ENCODE measurements at regions not wholly inside any gene's neighbourhood (a gene's known extent, or its start where the extent isn't known, plus 50 kb on each side); places are given as distances from the start of the nearest gene placed in this dataset.
"Not testable (repeated sequence)": the region's sequence is repeated elsewhere in the genome, so short reads cannot be mapped to it uniquely, and the experiment has no call there.

DNA sequence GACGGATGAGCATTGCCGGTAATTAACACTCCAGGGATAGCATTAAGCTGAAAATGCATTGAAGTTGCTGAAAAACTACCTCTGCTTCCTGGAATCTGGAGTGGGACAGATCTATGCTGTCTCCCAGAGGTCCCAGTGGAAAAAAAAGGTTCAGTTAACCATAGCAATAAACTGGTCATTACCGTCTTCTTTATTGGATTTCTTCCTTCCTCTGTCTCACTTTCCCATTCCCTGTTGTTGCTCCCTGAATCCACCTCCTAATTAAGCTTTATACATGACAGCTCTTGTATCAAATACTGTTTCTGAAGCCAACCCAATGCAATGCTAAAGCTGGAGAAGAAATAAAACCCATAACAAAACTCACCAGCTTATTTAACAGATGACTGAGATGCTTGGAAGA, 1805.9 kb downstream of the NCAM2 start:
- no peak for DNase-seq (ENCODE audit: low spot score in 2 of 2)

GRCh38 chr21:22806278-22806677, 1808.1 kb downstream of the NCAM2 start:
- FAIRE-seq (no peak), DNase-seq (ENCODE audit: low spot score in 2 of 2) (no peak)

More for the DNA sequence above, 1805.9 kb downstream of the NCAM2 start:
- no peak for FAIRE-seq

GRCh38 chr21:22813201-22813600, 1815.0 kb downstream of the NCAM2 start:
- no peak for FAIRE-seq
- no peak for DNase-seq (ENCODE audit: low spot score in 2 of 2)

DNA sequence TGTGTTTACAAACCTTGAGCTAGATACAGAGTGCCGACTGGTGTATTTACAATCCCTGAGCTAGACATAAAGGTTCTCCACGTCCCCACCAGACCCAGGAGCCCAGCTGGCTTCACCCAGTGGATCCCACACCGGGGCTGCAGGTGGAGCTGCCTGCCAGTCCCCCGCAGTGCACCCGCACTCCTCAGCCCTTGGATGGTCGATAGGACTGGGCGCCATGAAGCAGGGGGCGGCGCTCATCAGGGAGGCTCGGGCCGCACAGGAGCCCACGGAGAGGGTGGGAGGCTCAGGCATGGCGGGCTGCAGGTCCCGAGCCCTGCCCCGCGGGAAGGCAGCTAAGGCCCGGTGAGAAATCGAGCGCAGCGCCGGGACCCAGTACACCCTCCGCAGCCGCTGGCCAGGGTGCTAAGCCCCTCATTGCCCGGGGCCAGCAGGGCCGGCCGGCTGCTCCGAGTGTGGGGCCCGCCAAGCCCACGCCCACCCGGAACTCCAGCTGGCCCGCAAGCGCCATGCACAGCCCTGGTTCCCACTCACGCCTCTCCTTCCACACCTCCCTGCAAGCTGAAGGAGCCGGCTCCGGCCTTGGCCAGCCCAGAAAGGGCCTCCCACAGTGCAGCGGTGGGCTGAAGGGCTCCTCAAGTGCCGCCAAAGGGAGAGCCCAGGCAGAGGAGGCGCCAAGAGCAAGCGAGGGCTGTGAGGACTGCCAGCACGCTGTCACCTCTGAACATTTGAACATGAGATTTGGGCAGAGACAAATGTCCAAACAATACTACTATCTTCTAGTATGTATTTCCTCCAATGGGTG, 1820.7 kb downstream of the NCAM2 start:
- DNase-seq (ENCODE audit: low spot score in 2 of 2); FAIRE-seq: not testable (repeated sequence)

GRCh38 chr21:22827422-22827821, 1829.2 kb downstream of the NCAM2 start:
- DNase-seq (ENCODE audit: low spot score in 2 of 2): no peak
- FAIRE-seq: no peak

DNA sequence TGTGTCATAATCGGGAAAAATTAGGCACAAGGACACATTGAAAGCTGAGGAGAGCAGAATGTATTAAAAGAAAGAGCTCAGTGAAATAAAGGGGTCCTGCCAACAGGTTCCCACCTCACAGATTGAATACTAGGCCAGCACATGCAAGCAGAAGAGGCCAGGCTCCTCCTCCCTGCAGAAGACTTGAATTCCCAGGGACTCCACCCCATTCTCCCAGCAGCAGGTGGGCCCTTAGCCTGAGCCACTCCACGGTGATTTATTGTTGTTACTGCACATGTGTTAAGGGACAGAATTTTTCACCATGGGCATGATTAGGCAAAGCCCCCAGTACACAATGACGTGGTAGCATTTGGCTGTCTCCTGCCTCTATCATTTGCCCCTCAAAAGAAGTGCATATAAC, 1844.7 kb downstream of the NCAM2 start:
- FAIRE-seq: no peak

DNA sequence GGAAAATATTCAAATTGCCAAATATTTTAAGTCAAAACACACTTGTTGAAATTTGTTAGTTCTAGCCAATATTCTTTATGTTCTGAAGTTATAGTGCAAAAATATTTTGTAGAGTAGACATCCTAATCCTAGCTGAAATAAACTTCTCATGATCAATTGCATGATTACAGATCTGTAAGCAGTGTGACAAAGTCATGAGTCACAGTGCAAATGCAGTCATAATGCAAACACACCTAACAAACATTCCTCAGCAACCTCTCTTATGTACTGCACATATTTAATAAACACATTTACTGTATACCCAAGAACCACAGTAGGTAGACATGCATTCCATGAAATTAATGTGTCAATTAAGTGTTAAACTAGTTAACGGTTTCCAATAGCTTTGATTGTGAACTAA, 1857.4 kb downstream of the NCAM2 start:
- DNase-seq (ENCODE audit: low spot score in 2 of 2) (no peak), FAIRE-seq (no peak)

More for the DNA sequence above, 1844.7 kb downstream of the NCAM2 start:
- DNase-seq (ENCODE audit: low spot score in 2 of 2): no peak

GRCh38 chr21:22871692-22872091, 1873.5 kb downstream of the NCAM2 start:
- no peak for DNase-seq (ENCODE audit: low spot score in 2 of 2)
- no peak for FAIRE-seq

GRCh38 chr21:22880573-22880972, 1882.4 kb downstream of the NCAM2 start:
- DNase-seq (ENCODE audit: low spot score in 2 of 2): no peak
- FAIRE-seq: no peak

DNA sequence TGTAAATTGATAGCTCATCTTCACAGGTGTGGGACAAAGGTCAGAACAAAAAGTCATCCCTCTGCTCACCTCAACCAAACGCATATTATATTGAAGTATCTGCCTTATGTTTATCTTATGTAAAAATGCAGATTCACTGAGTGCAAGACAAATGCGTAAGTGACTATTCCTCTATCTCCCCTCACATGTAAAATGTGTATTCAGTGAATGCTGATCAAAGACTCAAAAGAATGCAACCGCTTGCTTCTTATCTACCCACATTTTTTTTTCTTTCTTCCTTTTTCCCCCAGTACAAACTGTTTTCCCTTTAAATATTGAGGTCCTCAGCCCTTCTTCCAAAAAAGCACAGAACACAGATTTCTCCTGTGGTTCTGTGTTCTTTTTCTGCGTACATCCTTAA, 1882.9 kb downstream of the NCAM2 start:
- no peak for DNase-seq (ENCODE audit: low spot score in 2 of 2)
- no peak for FAIRE-seq

DNA sequence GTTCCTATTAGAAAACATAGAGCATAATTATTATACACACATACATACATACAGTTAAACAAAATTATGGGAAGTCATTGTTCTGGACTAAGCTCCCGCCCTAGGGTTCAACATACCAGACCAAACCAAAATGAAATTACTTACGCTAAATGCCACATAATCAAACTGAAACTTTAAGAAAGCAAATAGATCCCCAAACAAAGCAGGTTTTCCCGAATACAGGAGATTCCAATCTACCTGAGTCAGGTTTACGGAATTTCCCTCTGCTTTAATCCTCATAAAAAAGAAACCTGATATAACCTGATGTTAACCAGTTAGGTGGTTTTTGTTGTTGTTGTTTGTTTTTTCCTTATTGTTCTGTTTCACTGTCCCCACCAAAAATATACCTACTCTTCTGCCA, 1886.9 kb downstream of the NCAM2 start:
- DNase-seq (ENCODE audit: low spot score in 2 of 2) (no peak), FAIRE-seq (no peak)

DNA sequence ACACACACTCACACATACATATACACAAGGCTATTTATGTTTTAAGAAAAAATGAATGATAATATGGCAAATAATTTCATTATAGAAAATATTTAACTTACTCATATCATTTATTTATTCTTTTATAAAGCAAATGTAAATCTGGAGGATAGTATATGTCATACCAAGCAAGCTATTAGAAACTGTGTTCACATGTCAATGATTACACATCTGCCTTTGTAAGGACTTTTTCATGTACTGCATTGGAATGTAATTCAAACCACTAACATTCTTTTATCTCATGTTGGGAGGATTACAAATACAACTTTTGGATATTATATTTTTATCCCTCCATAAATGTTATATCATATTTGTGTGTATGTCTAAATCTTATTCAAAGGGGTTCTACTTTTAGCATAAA, 1887.4 kb downstream of the NCAM2 start:
- FAIRE-seq (no peak), DNase-seq (ENCODE audit: low spot score in 2 of 2) (no peak)

- DNase-seq (ENCODE audit: low spot score in 2 of 2): no peak
- FAIRE-seq: no peak
Observed at GRCh38 chr21:22889445-22889844, 1891.2 kb downstream of the NCAM2 start.

GRCh38 chr21:22890656-22891055, 1892.4 kb downstream of the NCAM2 start:
- no peak for FAIRE-seq
- DNase-seq (ENCODE audit: low spot score in 2 of 2): no peak

- FAIRE-seq: no peak
- DNase-seq (ENCODE audit: low spot score in 2 of 2): no peak
Observed at GRCh38 chr21:22892028-22892427, 1893.8 kb downstream of the NCAM2 start.

- FAIRE-seq: no peak
- DNase-seq (ENCODE audit: low spot score in 2 of 2): no peak
Observed at GRCh38 chr21:22892740-22893139, 1894.5 kb downstream of the NCAM2 start.

- DNase-seq (ENCODE audit: low spot score in 2 of 2) (no peak), FAIRE-seq (no peak)
Observed at GRCh38 chr21:22898051-22898665, 1899.9 kb downstream of the NCAM2 start.

- FAIRE-seq (no peak), DNase-seq (ENCODE audit: low spot score in 2 of 2) (no peak)
Observed at GRCh38 chr21:22900490-22900889, 1902.3 kb downstream of the NCAM2 start.

- FAIRE-seq: no peak
- no peak for DNase-seq (ENCODE audit: low spot score in 2 of 2)
Observed at GRCh38 chr21:22903851-22904250, 1905.6 kb downstream of the NCAM2 start.

- no peak for DNase-seq (ENCODE audit: low spot score in 2 of 2)
- no peak for FAIRE-seq
Observed at GRCh38 chr21:22904385-22904784, 1906.2 kb downstream of the NCAM2 start.

- DNase-seq (ENCODE audit: low spot score in 2 of 2) (no peak), FAIRE-seq (no peak)
Observed at GRCh38 chr21:22925032-22925431, 1926.8 kb downstream of the NCAM2 start.

GRCh38 chr21:22927469-22927868, 1929.3 kb downstream of the NCAM2 start:
- FAIRE-seq (no peak), DNase-seq (ENCODE audit: low spot score in 2 of 2) (no peak)

All from frontal cortex (tissue), 3 donors.